ENCODE measurements at regions not wholly inside any gene's neighbourhood (a gene's known extent, or its start where the extent isn't known, plus 50 kb on each side); places are given as distances from the start of the nearest gene placed in this dataset.

DNA sequence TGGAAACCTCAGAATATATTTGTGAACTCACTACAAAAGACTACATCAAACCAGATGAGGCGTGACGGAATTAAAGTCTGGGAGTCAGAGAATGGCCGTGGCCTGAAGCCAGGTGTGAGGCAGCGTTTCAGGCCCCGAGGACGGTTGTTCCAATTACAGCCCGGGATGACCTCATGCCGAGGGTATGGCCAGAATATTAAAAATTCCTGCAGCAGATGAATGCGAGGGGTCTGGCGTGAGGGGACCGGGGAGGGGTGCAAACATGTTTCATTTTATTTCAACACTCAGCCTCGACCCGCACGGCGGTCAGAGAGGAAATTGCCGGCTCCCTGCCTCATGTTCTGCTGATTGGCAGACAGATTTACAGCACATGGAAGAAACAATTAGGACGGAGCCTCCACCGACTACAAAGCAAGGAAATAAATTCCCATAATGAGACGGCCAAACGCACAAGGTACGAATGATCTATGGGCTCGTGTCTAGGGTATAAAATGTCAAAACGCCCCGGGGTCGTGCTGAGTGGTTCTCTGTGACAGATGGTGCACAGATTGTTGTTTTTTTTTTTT is 289.7 kb downstream of the SHOX start (continued):
- TF ChIP-seq, protein P1, sequence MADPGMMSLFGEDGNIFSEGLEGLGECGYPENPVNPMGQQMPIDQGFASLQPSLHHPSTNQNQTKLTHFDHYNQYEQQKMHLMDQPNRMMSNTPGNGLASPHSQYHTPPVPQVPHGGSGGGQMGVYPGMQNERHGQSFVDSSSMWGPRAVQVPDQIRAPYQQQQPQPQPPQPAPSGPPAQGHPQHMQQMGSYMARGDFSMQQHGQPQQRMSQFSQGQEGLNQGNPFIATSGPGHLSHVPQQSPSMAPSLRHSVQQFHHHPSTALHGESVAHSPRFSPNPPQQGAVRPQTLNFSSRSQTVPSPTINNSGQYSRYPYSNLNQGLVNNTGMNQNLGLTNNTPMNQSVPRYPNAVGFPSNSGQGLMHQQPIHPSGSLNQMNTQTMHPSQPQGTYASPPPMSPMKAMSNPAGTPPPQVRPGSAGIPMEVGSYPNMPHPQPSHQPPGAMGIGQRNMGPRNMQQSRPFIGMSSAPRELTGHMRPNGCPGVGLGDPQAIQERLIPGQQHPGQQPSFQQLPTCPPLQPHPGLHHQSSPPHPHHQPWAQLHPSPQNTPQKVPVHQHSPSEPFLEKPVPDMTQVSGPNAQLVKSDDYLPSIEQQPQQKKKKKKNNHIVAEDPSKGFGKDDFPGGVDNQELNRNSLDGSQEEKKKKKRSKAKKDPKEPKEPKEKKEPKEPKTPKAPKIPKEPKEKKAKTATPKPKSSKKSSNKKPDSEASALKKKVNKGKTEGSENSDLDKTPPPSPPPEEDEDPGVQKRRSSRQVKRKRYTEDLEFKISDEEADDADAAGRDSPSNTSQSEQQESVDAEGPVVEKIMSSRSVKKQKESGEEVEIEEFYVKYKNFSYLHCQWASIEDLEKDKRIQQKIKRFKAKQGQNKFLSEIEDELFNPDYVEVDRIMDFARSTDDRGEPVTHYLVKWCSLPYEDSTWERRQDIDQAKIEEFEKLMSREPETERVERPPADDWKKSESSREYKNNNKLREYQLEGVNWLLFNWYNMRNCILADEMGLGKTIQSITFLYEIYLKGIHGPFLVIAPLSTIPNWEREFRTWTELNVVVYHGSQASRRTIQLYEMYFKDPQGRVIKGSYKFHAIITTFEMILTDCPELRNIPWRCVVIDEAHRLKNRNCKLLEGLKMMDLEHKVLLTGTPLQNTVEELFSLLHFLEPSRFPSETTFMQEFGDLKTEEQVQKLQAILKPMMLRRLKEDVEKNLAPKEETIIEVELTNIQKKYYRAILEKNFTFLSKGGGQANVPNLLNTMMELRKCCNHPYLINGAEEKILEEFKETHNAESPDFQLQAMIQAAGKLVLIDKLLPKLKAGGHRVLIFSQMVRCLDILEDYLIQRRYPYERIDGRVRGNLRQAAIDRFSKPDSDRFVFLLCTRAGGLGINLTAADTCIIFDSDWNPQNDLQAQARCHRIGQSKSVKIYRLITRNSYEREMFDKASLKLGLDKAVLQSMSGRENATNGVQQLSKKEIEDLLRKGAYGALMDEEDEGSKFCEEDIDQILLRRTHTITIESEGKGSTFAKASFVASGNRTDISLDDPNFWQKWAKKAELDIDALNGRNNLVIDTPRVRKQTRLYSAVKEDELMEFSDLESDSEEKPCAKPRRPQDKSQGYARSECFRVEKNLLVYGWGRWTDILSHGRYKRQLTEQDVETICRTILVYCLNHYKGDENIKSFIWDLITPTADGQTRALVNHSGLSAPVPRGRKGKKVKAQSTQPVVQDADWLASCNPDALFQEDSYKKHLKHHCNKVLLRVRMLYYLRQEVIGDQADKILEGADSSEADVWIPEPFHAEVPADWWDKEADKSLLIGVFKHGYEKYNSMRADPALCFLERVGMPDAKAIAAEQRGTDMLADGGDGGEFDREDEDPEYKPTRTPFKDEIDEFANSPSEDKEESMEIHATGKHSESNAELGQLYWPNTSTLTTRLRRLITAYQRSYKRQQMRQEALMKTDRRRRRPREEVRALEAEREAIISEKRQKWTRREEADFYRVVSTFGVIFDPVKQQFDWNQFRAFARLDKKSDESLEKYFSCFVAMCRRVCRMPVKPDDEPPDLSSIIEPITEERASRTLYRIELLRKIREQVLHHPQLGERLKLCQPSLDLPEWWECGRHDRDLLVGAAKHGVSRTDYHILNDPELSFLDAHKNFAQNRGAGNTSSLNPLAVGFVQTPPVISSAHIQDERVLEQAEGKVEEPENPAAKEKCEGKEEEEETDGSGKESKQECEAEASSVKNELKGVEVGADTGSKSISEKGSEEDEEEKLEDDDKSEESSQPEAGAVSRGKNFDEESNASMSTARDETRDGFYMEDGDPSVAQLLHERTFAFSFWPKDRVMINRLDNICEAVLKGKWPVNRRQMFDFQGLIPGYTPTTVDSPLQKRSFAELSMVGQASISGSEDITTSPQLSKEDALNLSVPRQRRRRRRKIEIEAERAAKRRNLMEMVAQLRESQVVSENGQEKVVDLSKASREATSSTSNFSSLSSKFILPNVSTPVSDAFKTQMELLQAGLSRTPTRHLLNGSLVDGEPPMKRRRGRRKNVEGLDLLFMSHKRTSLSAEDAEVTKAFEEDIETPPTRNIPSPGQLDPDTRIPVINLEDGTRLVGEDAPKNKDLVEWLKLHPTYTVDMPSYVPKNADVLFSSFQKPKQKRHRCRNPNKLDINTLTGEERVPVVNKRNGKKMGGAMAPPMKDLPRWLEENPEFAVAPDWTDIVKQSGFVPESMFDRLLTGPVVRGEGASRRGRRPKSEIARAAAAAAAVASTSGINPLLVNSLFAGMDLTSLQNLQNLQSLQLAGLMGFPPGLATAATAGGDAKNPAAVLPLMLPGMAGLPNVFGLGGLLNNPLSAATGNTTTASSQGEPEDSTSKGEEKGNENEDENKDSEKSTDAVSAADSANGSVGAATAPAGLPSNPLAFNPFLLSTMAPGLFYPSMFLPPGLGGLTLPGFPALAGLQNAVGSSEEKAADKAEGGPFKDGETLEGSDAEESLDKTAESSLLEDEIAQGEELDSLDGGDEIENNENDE (IDR thresholded peaks at IDR 0.05; ENCODE audit: insufficient replicate concordance, low read length) = no peak

Measured in H1 (cell line).